Calu3 (cell line): ENCODE measurements at regions not wholly inside any gene's neighbourhood (a gene's known extent, or its start where the extent isn't known, plus 50 kb on each side); places are given as distances from the start of the nearest gene placed in this dataset.

ENCODE experiments used
- BruUV-seq: library from RNA; stranded (reverse); fragments of 400-500 nt; replicated peaks from 2 replicates; lab custom pipeline; 2021; lab: Mats Ljungman, UMichigan
- CTCF ChIA-PET: fragments of 300-600 bp; sonication (Branson Sonifier 250); formaldehyde crosslinking; loops from one replicate; lab custom pipeline; 2022; ENCODE audit warnings: antibody characterized with exemption; lab: Charles Lee
- DNase-seq: peaks from one replicate; pipeline ENCODE4 v3.0.0; 2022
- H3K27ac Mint-ChIP-seq: one replicate; pipeline ENCODE4 v1.8.0; 2022; ENCODE audit warnings: mixed read lengths; ENCODE audit not compliant: unreplicated experiment
- H3K27me3 Mint-ChIP-seq: one replicate; pipeline ENCODE4 v1.8.0; 2022; ENCODE audit warnings: mixed read lengths; ENCODE audit not compliant: unreplicated experiment
- H3K36me3 Mint-ChIP-seq: one replicate; pipeline ENCODE4 v1.8.0; 2022; ENCODE audit warnings: mild to moderate bottlenecking, moderate library complexity, mixed read lengths; ENCODE audit not compliant: insufficient read depth, unreplicated experiment
- H3K4me1 Mint-ChIP-seq: one replicate; pipeline ENCODE4 v1.8.0; 2022; ENCODE audit warnings: mild to moderate bottlenecking, low read depth, mixed read lengths; ENCODE audit not compliant: unreplicated experiment
- H3K4me3 Mint-ChIP-seq: one replicate; pipeline ENCODE4 v1.8.0; 2022; ENCODE audit warnings: mild to moderate bottlenecking, low read depth, moderate library complexity, mixed read lengths; ENCODE audit not compliant: unreplicated experiment
- H3K9me3 Mint-ChIP-seq: one replicate; pipeline ENCODE4 v1.8.0; 2022; ENCODE audit warnings: low read depth, mixed read lengths; ENCODE audit not compliant: unreplicated experiment
- CTCF ChIP-seq: fragments of 200-600 bp; IDR thresholded peaks from one replicate; pipeline ENCODE4 v1.8.0; 2022; ENCODE audit warnings: antibody characterized with exemption; ENCODE audit not compliant: unreplicated experiment
- intact Hi-C: fragments of 100-400 bp; cut with micrococcal nuclease; formaldehyde crosslinking; loops from one replicate; pipeline ENCODE4 v1.10.0; 2022; ENCODE audit not compliant: unreplicated experiment

GRCh38 chr1:221100611-221101010 is 221.4 kb downstream of the HLX start:
- CTCF ChIA-PET: interaction anchor here (0.8 to 1.1 kb wide), 2 partner anchors 10 to 15 kb away, joined by 4 read pairs; no protein-coding TSS in a partner anchor
- H3K4me1 Mint-ChIP-seq: peaks cover 34% of the 10 kb centered on the region
- no peak overlapping the region for H3K4me3 Mint-ChIP-seq
- H3K27ac Mint-ChIP-seq: no peak overlapping the region
- intact Hi-C loops: no loop called here
- no peak for TF ChIP-seq CTCF
- no peaks in the 10 kb centered on the region for H3K27me3 Mint-ChIP-seq
- no peak for DNase-seq
- H3K36me3 Mint-ChIP-seq: no peaks in the 10 kb centered on the region
- no TSS peak for BruUV-seq
- peaks cover 5% of the 10 kb centered on the region for H3K9me3 Mint-ChIP-seq

GRCh38 chr1:221101807-221102605 is 222.8 kb downstream of the HLX start:
- TF ChIP-seq CTCF: no peak
- no peak for DNase-seq
- H3K4me3 Mint-ChIP-seq: no peak overlapping the region
- peaks cover 34% of the 10 kb centered on the region for H3K4me1 Mint-ChIP-seq
- peaks cover 5% of the 10 kb centered on the region for H3K9me3 Mint-ChIP-seq
- intact Hi-C loops: no loop called here
- BruUV-seq: no TSS peak
- H3K27me3 Mint-ChIP-seq: no peaks in the 10 kb centered on the region
- CTCF ChIA-PET: no interaction called here
- no peaks in the 10 kb centered on the region for H3K36me3 Mint-ChIP-seq
- H3K27ac Mint-ChIP-seq: no peak overlapping the region

- CTCF ChIA-PET: interaction anchor here (1.6 kb wide), 1 partner anchor 14 kb away, joined by 5 read pairs; no protein-coding TSS in a partner anchor
- no TSS peak for BruUV-seq
- no peak for TF ChIP-seq CTCF
- H3K9me3 Mint-ChIP-seq: no peaks in the 10 kb centered on the region
- no peaks in the 10 kb centered on the region for H3K36me3 Mint-ChIP-seq
- H3K4me3 Mint-ChIP-seq: no peak overlapping the region
- DNase-seq: no peak
- intact Hi-C loops: no loop called here
- H3K4me1 Mint-ChIP-seq: peaks cover 18% of the 10 kb centered on the region
- H3K27me3 Mint-ChIP-seq: no peaks in the 10 kb centered on the region
- no peak overlapping the region for H3K27ac Mint-ChIP-seq
Measured at GRCh38 chr1:221104596-221104995, 225.4 kb downstream of the HLX start.

GRCh38 chr1:221105578-221105977 is 226.3 kb downstream of the HLX start:
- Mint-ChIP-seq H3K4me1 (peaks cover 12% of the 10 kb centered on the region), H3K27ac (no peak overlapping the region), H3K9me3 (no peaks in the 10 kb centered on the region), H3K27me3 (no peaks in the 10 kb centered on the region), H3K4me3 (no peak overlapping the region), H3K36me3 (no peaks in the 10 kb centered on the region)
- no TSS peak for BruUV-seq
- TF ChIP-seq CTCF: no peak
- intact Hi-C loops: no loop called here
- CTCF ChIA-PET: interaction anchor here (1.6 kb wide), 1 partner anchor 13 kb away, joined by 5 read pairs; no protein-coding TSS in a partner anchor
- no peak for DNase-seq
